Activated CD4-positive, alpha-beta memory T cell treated with anti-CD3 and anti-CD28 coated beads for 36 hours (primary cell): ENCODE measurements at regions not wholly inside any gene's neighbourhood (a gene's known extent, or its start where the extent isn't known, plus 50 kb on each side); places are given as distances from the start of the nearest gene placed in this dataset.
"Not testable (repeated sequence)": the region's sequence is repeated elsewhere in the genome, so short reads cannot be mapped to it uniquely, and the experiment has no call there.

Source experiments
- CTCF ChIA-PET: fragments of 350-600 bp; sonication (Branson Sonifier 250); formaldehyde crosslinking; loops from one replicate; lab custom pipeline; 2021; ENCODE audit warnings: antibody characterized with exemption, inconsistent platforms; lab: Charles Lee
- POLR2A ChIA-PET: fragments of 350-600 bp; sonication (Branson Sonifier 250); formaldehyde crosslinking; loops from one replicate; lab custom pipeline; 2021; ENCODE audit warnings: antibody characterized with exemption; lab: Charles Lee
- DNase-seq: peaks from one replicate; pipeline ENCODE4 v3.0.0-alpha.2; 2020
- H3K27ac Mint-ChIP-seq: one replicate; pipeline ENCODE4 v1.8.0; 2021; ENCODE audit warnings: mixed read lengths
- H3K27me3 Mint-ChIP-seq: one replicate; pipeline ENCODE4 v1.8.0; 2021; ENCODE audit warnings: mixed read lengths
- H3K36me3 Mint-ChIP-seq: one replicate; pipeline ENCODE4 v1.8.0; 2021; ENCODE audit warnings: mixed read lengths
- H3K4me1 Mint-ChIP-seq: one replicate; pipeline ENCODE4 v1.8.0; 2021; ENCODE audit warnings: low read depth, mixed read lengths
- H3K4me3 Mint-ChIP-seq: one replicate; pipeline ENCODE4 v1.8.0; 2021; ENCODE audit warnings: mild to moderate bottlenecking, mixed read lengths
- H3K9me3 Mint-ChIP-seq: one replicate; pipeline ENCODE4 v1.8.0; 2021; ENCODE audit warnings: mixed read lengths
- intact Hi-C: fragments of 100-400 bp; cut with micrococcal nuclease; formaldehyde crosslinking; loops from one replicate; pipeline ENCODE4 v1.15.1; 2023

DNA sequence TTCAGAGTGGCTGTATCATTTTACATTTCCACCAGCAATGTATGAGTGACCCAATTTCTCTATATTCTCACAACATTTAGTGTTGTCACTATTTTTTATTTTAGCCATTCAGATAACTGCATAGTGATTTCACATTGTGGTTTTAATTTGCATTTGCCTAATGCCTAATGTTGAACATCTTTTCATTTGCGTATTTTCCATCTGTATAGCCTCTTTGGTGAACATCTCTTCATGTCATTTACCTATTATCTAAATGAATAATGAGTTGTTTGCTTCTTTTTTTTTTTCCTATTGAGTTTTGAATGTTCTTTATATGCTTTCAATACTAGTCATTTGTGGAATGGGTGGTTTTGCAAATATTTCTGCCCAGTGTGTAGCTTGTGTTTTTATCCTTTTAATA, 120.9 kb upstream of the CPHXL start:
- H3K36me3 Mint-ChIP-seq, result no peaks in the 10 kb centered on the region
- CTCF ChIA-PET, result no interaction called here
- no peaks in the 10 kb centered on the region for H3K9me3 Mint-ChIP-seq
- DNase-seq, result no peak
- POLR2A ChIA-PET, result no interaction called here
- no peak overlapping the region for H3K27ac Mint-ChIP-seq
- H3K4me3 Mint-ChIP-seq, result no peak overlapping the region
- no peaks in the 10 kb centered on the region for H3K4me1 Mint-ChIP-seq
- peaks cover 1% of the 10 kb centered on the region for H3K27me3 Mint-ChIP-seq
- intact Hi-C loops, result no loop called here

GRCh38 chr16:75854152-75854551, 127.9 kb upstream of the CPHXL start:
- Mint-ChIP-seq H3K36me3 (no peaks in the 10 kb centered on the region), H3K4me3 (no peak overlapping the region), H3K27ac (no peak overlapping the region), H3K27me3 (peaks cover 9% of the 10 kb centered on the region), H3K9me3 (no peaks in the 10 kb centered on the region), H3K4me1 (no peaks in the 10 kb centered on the region)
- ChIA-PET CTCF (no interaction called here), POLR2A (no interaction called here)
- no peak for DNase-seq
- intact Hi-C loops, result no loop called here

DNA sequence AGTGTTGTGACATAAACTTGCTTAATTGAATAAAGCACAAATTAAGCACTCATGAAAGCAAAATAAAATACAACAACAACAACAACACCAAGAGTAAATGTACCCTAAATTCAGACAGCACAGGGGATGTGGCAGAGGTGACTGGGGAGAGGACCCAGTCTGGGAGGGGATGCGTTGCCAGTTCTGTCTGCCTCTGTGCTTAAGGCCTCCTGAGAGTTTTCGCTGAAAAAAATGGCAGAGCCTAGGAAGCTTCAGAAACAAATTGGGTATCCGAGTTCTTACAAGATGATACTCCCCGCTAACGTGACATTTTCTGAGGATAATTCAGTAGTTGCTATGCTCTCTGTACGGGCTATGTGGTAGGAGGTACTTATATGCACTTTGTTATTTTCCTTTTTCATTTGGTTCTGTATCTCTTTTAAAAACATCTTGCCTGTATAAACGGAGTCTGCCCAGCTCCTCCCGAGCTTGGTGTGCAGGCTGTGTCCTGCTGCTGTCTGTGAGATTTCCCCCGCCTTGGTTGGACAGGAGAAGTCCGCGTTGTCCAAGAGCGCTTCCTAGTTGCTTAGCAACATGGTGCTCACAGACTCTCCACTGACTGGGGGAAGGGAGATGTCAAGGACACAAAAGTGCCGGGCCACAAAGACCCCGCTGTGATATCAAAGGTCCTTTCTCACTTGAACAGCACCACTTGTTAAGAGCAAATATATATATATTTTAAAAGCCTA, 134.2 kb upstream of the CPHXL start:
- H3K9me3 Mint-ChIP-seq, result no peaks in the 10 kb centered on the region
- H3K4me3 Mint-ChIP-seq, result no peak overlapping the region
- peaks cover 9% of the 10 kb centered on the region for H3K27me3 Mint-ChIP-seq
- H3K36me3 Mint-ChIP-seq, result no peaks in the 10 kb centered on the region
- intact Hi-C loops, result no loop called here
- POLR2A ChIA-PET, result no interaction called here
- no peak for DNase-seq
- no peak overlapping the region for H3K27ac Mint-ChIP-seq
- CTCF ChIA-PET, result no interaction called here
- H3K4me1 Mint-ChIP-seq, result no peaks in the 10 kb centered on the region

DNA sequence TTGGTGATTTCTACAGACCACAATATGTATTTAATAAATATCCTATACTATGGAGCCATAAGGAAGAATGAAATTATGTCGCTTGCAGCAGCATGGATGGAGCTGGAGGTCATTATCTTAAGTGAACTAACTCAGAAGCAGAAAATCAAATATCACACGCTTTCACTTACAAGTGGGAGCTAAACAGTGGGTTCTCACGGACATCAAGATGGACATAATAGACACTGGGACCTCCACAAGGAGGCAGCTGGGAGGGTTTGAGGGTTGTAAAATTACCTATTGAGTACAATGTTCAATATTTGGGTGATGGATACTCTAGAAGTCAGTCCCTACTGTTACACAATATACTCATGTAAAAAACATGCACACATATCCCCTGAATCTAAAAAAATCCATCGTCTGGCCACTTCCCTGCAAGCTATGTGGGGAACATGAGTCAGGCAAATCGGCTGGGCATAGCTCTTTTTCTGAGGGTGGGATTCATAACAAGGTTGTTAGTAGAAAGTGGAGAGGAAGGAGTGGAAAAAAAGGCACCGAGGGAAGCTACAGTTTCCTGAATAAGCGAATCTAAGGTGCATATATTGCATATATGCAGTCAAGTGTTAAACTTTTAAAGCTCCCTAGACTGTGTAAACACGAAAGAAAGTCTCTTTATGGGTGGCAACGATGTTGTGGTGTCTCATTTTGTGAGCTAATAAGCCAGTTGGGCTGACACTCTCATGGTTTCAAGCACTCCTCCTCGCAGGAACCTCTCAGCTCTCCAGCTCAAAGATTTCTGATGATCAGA, 135.2 kb upstream of the CPHXL start:
- Mint-ChIP-seq H3K4me3 (no peak overlapping the region), H3K4me1 (no peaks in the 10 kb centered on the region), H3K27ac (no peak overlapping the region), H3K9me3 (no peaks in the 10 kb centered on the region), H3K27me3 (peaks cover 7% of the 10 kb centered on the region), H3K36me3 (no peaks in the 10 kb centered on the region)
- intact Hi-C loops, result no loop called here
- POLR2A ChIA-PET, result interaction anchor here (0.6 kb wide), 1 partner anchor 422 kb away, joined by 3 read pairs; no protein-coding TSS in a partner anchor
- no peak for DNase-seq
- CTCF ChIA-PET, result interaction anchor here (0.5 kb wide), 1 partner anchor 662 kb away, joined by 3 read pairs; no protein-coding TSS in a partner anchor

GRCh38 chr16:75862098-75862386, 135.8 kb upstream of the CPHXL start:
- Mint-ChIP-seq H3K4me1 (no peaks in the 10 kb centered on the region), H3K27me3 (peaks cover 8% of the 10 kb centered on the region), H3K4me3 (no peak overlapping the region), H3K9me3 (no peaks in the 10 kb centered on the region), H3K27ac (no peak overlapping the region), H3K36me3 (no peaks in the 10 kb centered on the region)
- POLR2A ChIA-PET, result interaction anchor here (0.6 kb wide), 1 partner anchor 421 kb away, joined by 3 read pairs; no protein-coding TSS in a partner anchor
- CTCF ChIA-PET, result interaction anchor here (0.5 kb wide), 1 partner anchor 662 kb away, joined by 3 read pairs; no protein-coding TSS in a partner anchor
- DNase-seq, result no peak
- intact Hi-C loops, result no loop called here

DNA sequence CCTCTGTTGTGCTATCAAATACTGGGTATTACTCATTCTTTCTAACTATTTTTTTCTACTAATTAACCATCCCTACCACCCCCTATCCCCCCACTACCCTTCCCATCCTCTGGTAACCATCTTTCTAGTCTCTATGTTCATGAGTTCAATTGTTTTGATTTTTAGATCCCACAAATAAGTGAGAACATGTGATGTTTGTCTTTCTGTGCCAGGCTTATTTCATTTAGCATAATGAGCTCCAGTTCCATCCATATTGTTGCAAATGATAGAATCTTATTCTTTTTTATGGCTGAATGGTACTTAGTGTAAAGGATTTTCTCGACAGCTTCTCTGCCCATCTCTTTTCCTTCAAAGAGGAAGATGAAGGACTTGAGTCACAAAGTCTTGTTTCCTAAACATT, 138.0 kb upstream of the CPHXL start:
- ChIA-PET POLR2A (no interaction called here), CTCF (no interaction called here)
- Mint-ChIP-seq H3K4me1 (no peaks in the 10 kb centered on the region), H3K9me3 (no peaks in the 10 kb centered on the region), H3K4me3 (no peak overlapping the region), H3K27ac (no peak overlapping the region), H3K27me3 (peaks cover 4% of the 10 kb centered on the region), H3K36me3 (no peaks in the 10 kb centered on the region)
- intact Hi-C loops, result no loop called here
- DNase-seq, result no peak

- intact Hi-C loops, result no loop called here
- ChIA-PET POLR2A (no interaction called here), CTCF (no interaction called here)
- Mint-ChIP-seq H3K9me3 (no peaks in the 10 kb centered on the region), H3K36me3 (no peaks in the 10 kb centered on the region), H3K27ac (no peak overlapping the region), H3K4me3 (no peak overlapping the region), H3K4me1 (no peaks in the 10 kb centered on the region), H3K27me3 (peaks cover 5% of the 10 kb centered on the region)
- DNase-seq, result no peak
Measured at GRCh38 chr16:75865736-75866135, 139.4 kb upstream of the CPHXL start.

DNA sequence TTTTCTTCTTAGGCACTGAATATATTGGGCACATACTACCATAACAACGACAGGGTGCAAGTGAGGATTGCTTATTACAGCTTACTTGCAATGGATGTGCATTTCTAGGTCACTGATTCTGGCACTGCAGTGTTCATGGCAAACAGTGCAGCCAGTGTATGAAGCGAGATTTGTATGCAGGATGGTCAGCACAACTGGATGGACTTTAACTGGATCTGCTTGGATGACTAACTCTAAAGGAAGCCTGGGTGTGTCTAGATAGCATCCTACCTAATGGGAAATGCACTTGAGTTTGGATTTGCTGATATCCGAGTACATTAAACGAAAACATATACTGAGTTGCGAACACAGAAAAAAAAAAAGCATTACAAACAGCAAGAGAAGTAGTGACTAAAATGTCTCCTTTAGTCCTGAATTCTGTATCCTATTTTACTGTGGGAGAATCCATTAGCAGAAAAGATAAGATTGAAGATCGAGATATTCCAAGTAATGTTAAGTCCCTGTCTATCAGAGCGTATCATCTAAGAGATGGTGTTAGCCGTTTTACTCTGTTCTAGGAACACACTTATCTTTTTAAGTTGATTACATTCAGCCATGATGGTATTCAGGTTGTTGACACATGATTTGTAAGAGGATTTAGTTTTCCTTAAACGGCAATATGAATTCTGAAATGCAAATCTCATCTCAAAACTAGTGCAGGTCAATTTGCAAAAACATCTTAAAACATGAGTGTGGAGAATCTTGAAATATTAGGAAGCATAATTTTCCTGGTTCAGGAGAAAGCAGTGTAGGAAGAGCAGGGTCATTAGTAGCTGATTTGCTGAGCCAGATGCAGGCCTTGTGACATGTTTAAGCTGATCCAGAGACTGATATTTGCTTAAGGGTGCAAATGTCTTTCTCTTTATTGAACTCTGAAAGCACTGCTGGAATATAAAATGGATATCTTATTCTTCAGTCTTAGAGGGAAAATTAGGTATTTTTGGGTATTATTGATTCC, 142.6 kb upstream of the CPHXL start:
- ChIA-PET CTCF (no interaction called here), POLR2A (no interaction called here)
- Mint-ChIP-seq H3K4me1 (no peaks in the 10 kb centered on the region), H3K27ac (no peak overlapping the region), H3K9me3 (no peaks in the 10 kb centered on the region), H3K4me3 (no peak overlapping the region), H3K36me3 (no peaks in the 10 kb centered on the region), H3K27me3 (peaks cover 5% of the 10 kb centered on the region)
- no peak for DNase-seq
- intact Hi-C loops, result no loop called here

DNA sequence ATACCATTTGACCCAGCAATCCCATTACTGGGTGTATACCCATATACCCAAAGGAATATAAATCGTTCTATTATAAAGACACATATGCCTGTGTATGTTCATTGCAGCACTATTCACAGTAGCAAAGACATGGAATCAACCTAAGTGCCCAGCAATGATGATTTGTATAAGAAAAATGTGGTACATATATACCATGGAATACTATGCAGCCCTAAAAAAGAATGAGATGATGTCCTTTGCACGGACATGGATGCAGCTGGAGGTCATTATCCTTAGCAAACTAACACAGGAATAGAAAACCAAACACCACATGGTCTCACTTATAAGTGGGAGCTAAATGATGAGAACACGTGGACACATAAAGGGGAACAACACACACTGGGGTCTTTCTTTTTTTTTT, 155.0 kb upstream of the CPHXL start:
- CTCF ChIA-PET, DNase-seq, H3K4me1 Mint-ChIP-seq, H3K36me3 Mint-ChIP-seq, intact Hi-C loops, H3K9me3 Mint-ChIP-seq, H3K27ac Mint-ChIP-seq, H3K27me3 Mint-ChIP-seq, H3K4me3 Mint-ChIP-seq, POLR2A ChIA-PET: not testable (repeated sequence)

GRCh38 chr16:75899163-75899562, 172.9 kb upstream of the CPHXL start:
- DNase-seq, result no peak
- Mint-ChIP-seq H3K27ac (no peak overlapping the region), H3K4me1 (no peaks in the 10 kb centered on the region), H3K9me3 (no peaks in the 10 kb centered on the region), H3K27me3 (peaks cover 2% of the 10 kb centered on the region), H3K4me3 (no peak overlapping the region), H3K36me3 (no peaks in the 10 kb centered on the region)
- intact Hi-C loops, result no loop called here
- ChIA-PET POLR2A (no interaction called here), CTCF (no interaction called here)

GRCh38 chr16:75908331-75909117, 182.2 kb upstream of the CPHXL start:
- ChIA-PET CTCF (no interaction called here), POLR2A (no interaction called here)
- no peaks in the 10 kb centered on the region for H3K36me3 Mint-ChIP-seq
- H3K4me3 Mint-ChIP-seq, result no peak overlapping the region
- H3K27ac Mint-ChIP-seq, result no peak overlapping the region
- no peak for DNase-seq
- H3K4me1 Mint-ChIP-seq, result no peaks in the 10 kb centered on the region
- no peaks in the 10 kb centered on the region for H3K9me3 Mint-ChIP-seq
- intact Hi-C loops, result no loop called here
- no peaks in the 10 kb centered on the region for H3K27me3 Mint-ChIP-seq
